Peyer's patch (tissue), 4 donors: ENCODE measurements at regions not wholly inside any gene's neighbourhood (a gene's known extent, or its start where the extent isn't known, plus 50 kb on each side); places are given as distances from the start of the nearest gene placed in this dataset.

Experiments
- DNase-seq, 3 donors: peaks; one replicate each; pipeline ENCODE4 v3.0.0-alpha.2; 2017 to 2019
- H3K27ac ChIP-seq, 4 donors: fragments of 200-600 bp; sonication (generic); one replicate each; pipeline ENCODE4 v1.5.1; 2016 to 2019
- H3K27me3 ChIP-seq, 2 donors: fragments of 200-600 bp; sonication (generic); one replicate each; pipeline ENCODE4 v1.5.1; 2019
- H3K36me3 ChIP-seq, 3 donors: fragments of 200-600 bp; sonication (generic); one replicate each; pipeline ENCODE4 v1.5.1; 2016 to 2019
- H3K4me1 ChIP-seq, 4 donors: fragments of 200-600 bp; sonication (generic); one replicate each; pipeline ENCODE4 v1.5.1; 2016 to 2019
- H3K4me3 ChIP-seq, 4 donors: fragments of 200-600 bp; sonication (generic); 1 replicate in 3 of 4; 2 replicates in 1 of 4; pipeline ENCODE4 v1.5.1; 2016 to 2019; ENCODE audit warnings: mild to moderate bottlenecking in 1 of 4
- H3K9me3 ChIP-seq, 4 donors: fragments of 200-600 bp; sonication (generic); one replicate each; pipeline ENCODE4 v1.5.1; 2016 to 2019; ENCODE audit warnings: mild to moderate bottlenecking in 1 of 4
- CTCF ChIP-seq, 6 experiments: fragments of 450-650 bp in 4 of 6; fragments of 200-600 bp in 2 of 6; sonication (generic) in 1 of 6; IDR thresholded peaks; one replicate each; pipeline ENCODE4 v1.5.1; 2017 to 2019; ENCODE audit warnings: antibody characterized with exemption in 6 of 6, mild to moderate bottlenecking in 3 of 6, moderate library complexity in 1 of 6
- POLR2A ChIP-seq, 2 donors: fragments of 450-650 bp; IDR thresholded peaks; one replicate each; pipeline ENCODE4 v1.5.1; 2017; ENCODE audit warnings: antibody characterized with exemption in 2 of 2, mild to moderate bottlenecking in 2 of 2, moderate library complexity in 2 of 2

GRCh38 chrX:79094075-79094832, 50.2 kb upstream of the GPR174 start:
- Histone ChIP-seq H3K9me3 (no peaks in the 10 kb centered on the region), H3K4me1 (no peaks in the 10 kb centered on the region), H3K27me3 (no peaks in the 10 kb centered on the region), H3K36me3 (no peaks in the 10 kb centered on the region), H3K4me3 (no peak overlapping the region), H3K27ac (no peak overlapping the region)
- no peak for DNase-seq
- TF ChIP-seq CTCF (IDR thresholded peaks at IDR 0.05) (no peak), POLR2A (IDR thresholded peaks at IDR 0.05) (no peak)
